Loucy (cell line): ENCODE measurements at regions not wholly inside any gene's neighbourhood (a gene's known extent, or its start where the extent isn't known, plus 50 kb on each side); places are given as distances from the start of the nearest gene placed in this dataset.

Source experiments
- H2AFZ ChIP-seq: fragments of 200-600 bp; sonication (generic); 2 replicates; pipeline ENCODE4 v1.6.0; 2016; ENCODE audit warnings: antibody characterized with exemption, mild to moderate bottlenecking, low read length, moderate library complexity
- H3F3A ChIP-seq: fragments of 200-600 bp; 2 replicates; pipeline ENCODE4 v1.6.0; 2016; ENCODE audit warnings: antibody characterized with exemption, low read depth, mild to moderate bottlenecking
- H3K27me3 ChIP-seq: fragments of 200-600 bp; sonication (generic); 2 replicates; pipeline ENCODE4 v1.6.1; 2014; ENCODE audit warnings: low read length, mild to moderate bottlenecking; ENCODE audit not compliant: insufficient read depth, poor library complexity, severe bottlenecking
- H3K36me3 ChIP-seq: fragments of 200-600 bp; sonication (generic); 2 replicates; pipeline ENCODE4 v1.6.1; 2016; ENCODE audit warnings: low read length; ENCODE audit not compliant: insufficient read depth
- H3K4me1 ChIP-seq: fragments of 200-600 bp; sonication (generic); 2 replicates; pipeline ENCODE4 v1.5.1; 2014; ENCODE audit warnings: low read length, mild to moderate bottlenecking; ENCODE audit not compliant: insufficient read depth, poor library complexity, severe bottlenecking
- H3K4me2 ChIP-seq: fragments of 200-600 bp; sonication (generic); 2 replicates; pipeline ENCODE4 v1.6.0; 2014; ENCODE audit warnings: antibody characterized with exemption, low read length, low read depth, mild to moderate bottlenecking; ENCODE audit not compliant: poor library complexity, severe bottlenecking
- H3K4me3 ChIP-seq: fragments of 200-600 bp; sonication (generic); 2 replicates; pipeline ENCODE4 v1.5.1; 2014; ENCODE audit warnings: low read length, mild to moderate bottlenecking, mixed read lengths; ENCODE audit not compliant: poor library complexity, severe bottlenecking
- H3K79me2 ChIP-seq: fragments of 200-600 bp; sonication (generic); 2 replicates; pipeline ENCODE4 v1.6.1; 2014; ENCODE audit warnings: low read length; ENCODE audit not compliant: insufficient read depth
- H3K9ac ChIP-seq: fragments of 200-600 bp; sonication (generic); 2 replicates; pipeline ENCODE4 v1.6.0; 2014; ENCODE audit warnings: mild to moderate bottlenecking, low read depth, low read length, moderate library complexity; ENCODE audit not compliant: poor library complexity, severe bottlenecking
- H3K9me2 ChIP-seq: fragments of 200-600 bp; sonication (generic); replicated peaks from 2 replicates; pipeline ENCODE4 v1.6.1; 2016; ENCODE audit warnings: low read depth, low read length, mixed read lengths
- H3K9me3 ChIP-seq: fragments of 200-600 bp; sonication (generic); 2 replicates; pipeline ENCODE4 v1.6.1; 2014; ENCODE audit warnings: mild to moderate bottlenecking, antibody characterized with exemption, low read length, low read depth; ENCODE audit not compliant: insufficient read depth
- H4K20me1 ChIP-seq: fragments of 200-600 bp; sonication (generic); 2 replicates; pipeline ENCODE4 v1.6.0; 2014; ENCODE audit warnings: antibody characterized with exemption, low read length, mild to moderate bottlenecking; ENCODE audit not compliant: insufficient read depth, poor library complexity, severe bottlenecking
- EZH2phosphoT487 ChIP-seq: fragments of 200-600 bp; IDR thresholded peaks from 2 replicates; pipeline ENCODE4 v1.6.1; 2018; ENCODE audit warnings: antibody characterized with exemption, mild to moderate bottlenecking, moderate library complexity, borderline replicate concordance
- TF ChIP-seq, protein P1 (sequence below): fragments of 200-600 bp; sonication (generic); conservative IDR thresholded peaks from 2 replicates; pipeline ENCODE4 v1.5.1; 2014; ENCODE audit warnings: mild to moderate bottlenecking, antibody characterized with exemption, low read length

DNA sequence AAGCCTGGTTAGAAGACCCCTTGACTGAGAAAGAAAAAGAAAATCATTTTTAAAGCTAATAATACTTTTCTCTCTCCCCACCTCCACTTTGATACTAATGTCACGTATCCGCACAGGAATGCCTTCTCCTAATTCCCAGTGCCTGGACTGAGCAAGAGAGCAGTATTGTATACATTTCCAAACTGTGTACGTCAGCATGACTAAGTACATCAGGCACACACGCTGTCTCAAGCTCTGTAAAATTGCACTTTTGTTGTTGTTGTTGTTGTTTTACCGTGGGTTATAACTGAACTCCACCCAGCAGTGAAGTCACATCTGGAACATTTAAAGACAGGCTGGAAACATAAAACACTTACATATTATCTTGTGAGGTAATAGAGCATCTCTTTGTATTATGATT, 407.6 kb downstream of the DNAH5 start:
- no peaks in the 10 kb centered on the region for H3K9me3 ChIP-seq
- no peak overlapping the region for H3K9ac ChIP-seq
- no peaks in the 10 kb centered on the region for H3K27me3 ChIP-seq
- H3F3A ChIP-seq, result no peaks in the 10 kb centered on the region
- no peak overlapping the region for H3K4me3 ChIP-seq
- no peaks in the 10 kb centered on the region for H3K9me2 ChIP-seq
- no peak overlapping the region for H3K4me2 ChIP-seq
- no peaks in the 10 kb centered on the region for H3K4me1 ChIP-seq
- H4K20me1 ChIP-seq, result no peaks in the 10 kb centered on the region
- H3K36me3 ChIP-seq, result no peaks in the 10 kb centered on the region
- TF ChIP-seq EZH2phosphoT487, result no peak
- TF ChIP-seq, protein P1, sequence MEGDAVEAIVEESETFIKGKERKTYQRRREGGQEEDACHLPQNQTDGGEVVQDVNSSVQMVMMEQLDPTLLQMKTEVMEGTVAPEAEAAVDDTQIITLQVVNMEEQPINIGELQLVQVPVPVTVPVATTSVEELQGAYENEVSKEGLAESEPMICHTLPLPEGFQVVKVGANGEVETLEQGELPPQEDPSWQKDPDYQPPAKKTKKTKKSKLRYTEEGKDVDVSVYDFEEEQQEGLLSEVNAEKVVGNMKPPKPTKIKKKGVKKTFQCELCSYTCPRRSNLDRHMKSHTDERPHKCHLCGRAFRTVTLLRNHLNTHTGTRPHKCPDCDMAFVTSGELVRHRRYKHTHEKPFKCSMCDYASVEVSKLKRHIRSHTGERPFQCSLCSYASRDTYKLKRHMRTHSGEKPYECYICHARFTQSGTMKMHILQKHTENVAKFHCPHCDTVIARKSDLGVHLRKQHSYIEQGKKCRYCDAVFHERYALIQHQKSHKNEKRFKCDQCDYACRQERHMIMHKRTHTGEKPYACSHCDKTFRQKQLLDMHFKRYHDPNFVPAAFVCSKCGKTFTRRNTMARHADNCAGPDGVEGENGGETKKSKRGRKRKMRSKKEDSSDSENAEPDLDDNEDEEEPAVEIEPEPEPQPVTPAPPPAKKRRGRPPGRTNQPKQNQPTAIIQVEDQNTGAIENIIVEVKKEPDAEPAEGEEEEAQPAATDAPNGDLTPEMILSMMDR, result no peak
- H2AFZ ChIP-seq, result no peak overlapping the region
- H3K79me2 ChIP-seq, result no peaks in the 10 kb centered on the region

DNA sequence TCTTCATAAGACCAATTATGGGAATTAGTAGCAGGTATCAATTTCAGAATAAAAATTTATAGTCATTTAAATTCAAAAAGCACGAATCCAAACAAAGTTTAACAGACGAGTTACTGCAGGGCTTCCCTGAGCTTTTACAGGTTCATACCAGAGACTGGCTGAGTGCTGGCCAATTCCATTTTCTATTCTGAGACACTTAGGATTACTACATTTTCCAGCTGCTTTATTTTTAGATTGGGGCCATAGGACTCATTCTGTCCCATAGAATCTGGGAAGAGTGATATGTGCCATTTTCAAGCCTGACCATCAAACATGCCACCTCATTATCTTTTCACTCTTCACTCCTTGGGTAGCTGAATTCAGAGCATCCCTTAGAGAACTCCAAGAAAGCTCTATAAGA, 410.7 kb downstream of the DNAH5 start:
- H3K27me3 ChIP-seq, result no peaks in the 10 kb centered on the region
- H2AFZ ChIP-seq, result no peak overlapping the region
- no peaks in the 10 kb centered on the region for H3K9me2 ChIP-seq
- no peaks in the 10 kb centered on the region for H3F3A ChIP-seq
- TF ChIP-seq, protein P1, result no peak
- no peak for TF ChIP-seq EZH2phosphoT487
- H4K20me1 ChIP-seq, result no peaks in the 10 kb centered on the region
- H3K4me3 ChIP-seq, result no peak overlapping the region
- H3K4me1 ChIP-seq, result no peaks in the 10 kb centered on the region
- H3K9me3 ChIP-seq, result no peaks in the 10 kb centered on the region
- H3K4me2 ChIP-seq, result no peak overlapping the region
- H3K9ac ChIP-seq, result no peak overlapping the region
- H3K79me2 ChIP-seq, result no peaks in the 10 kb centered on the region
- H3K36me3 ChIP-seq, result no peaks in the 10 kb centered on the region

DNA sequence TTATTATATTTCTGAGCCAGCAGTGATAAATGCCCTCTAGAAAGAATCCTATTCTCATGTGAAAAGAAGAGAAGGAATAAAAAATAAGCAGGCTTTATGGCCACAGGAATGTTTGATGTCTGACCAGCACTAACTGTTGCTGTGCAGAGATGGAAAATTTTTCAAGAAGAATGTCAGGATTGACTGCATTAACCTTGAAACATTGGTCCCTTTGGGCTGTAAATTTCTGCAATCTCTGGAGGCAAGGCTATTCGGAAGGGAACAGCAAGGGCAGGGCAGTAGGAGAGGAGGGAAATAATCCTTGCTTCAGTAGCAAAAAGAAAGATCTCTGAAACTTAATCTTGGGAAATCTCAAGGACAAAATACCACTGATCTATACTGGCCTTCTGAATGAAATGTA, 415.2 kb downstream of the DNAH5 start:
- Histone ChIP-seq H3K4me1 (no peaks in the 10 kb centered on the region), H3K4me2 (no peak overlapping the region), H3K9me3 (no peaks in the 10 kb centered on the region), H3K27me3 (no peaks in the 10 kb centered on the region), H3K79me2 (no peaks in the 10 kb centered on the region), H2AFZ (no peak overlapping the region), H3K36me3 (no peaks in the 10 kb centered on the region), H4K20me1 (no peaks in the 10 kb centered on the region), H3F3A (no peaks in the 10 kb centered on the region), H3K9ac (no peak overlapping the region), H3K4me3 (no peak overlapping the region), H3K9me2 (no peaks in the 10 kb centered on the region)
- TF ChIP-seq, protein P1, result no peak
- TF ChIP-seq EZH2phosphoT487, result no peak
